GM18499 (cell line): ENCODE measurements at regions not wholly inside any gene's neighbourhood (a gene's known extent, or its start where the extent isn't known, plus 50 kb on each side); places are given as distances from the start of the nearest gene placed in this dataset.
"Not testable (repeated sequence)": the region's sequence is repeated elsewhere in the genome, so short reads cannot be mapped to it uniquely, and the experiment has no call there.

Experiments
- ATAC-seq: cut with Tn5 transposase; IDR thresholded peaks from one replicate; pipeline ENCODE4 v1.9.1; 2021; ENCODE audit warnings: moderate number of reproducible peaks; ENCODE audit not compliant: insufficient read depth, unreplicated experiment

GRCh38 chr21:35818597-35818996 is 241.7 kb downstream of the SETD4 start:
- ATAC-seq = no peak

- no peak for ATAC-seq
Observed at GRCh38 chr21:35814858-35815619, 245.3 kb downstream of the SETD4 start.

- no peak for ATAC-seq
Observed at GRCh38 chr21:35812679-35813078, 247.6 kb downstream of the SETD4 start.

- ATAC-seq = no peak
Observed at GRCh38 chr21:35811191-35811806, 249.0 kb downstream of the SETD4 start.

GRCh38 chr21:35810431-35810970 is 249.8 kb downstream of the SETD4 start:
- ATAC-seq = no peak

GRCh38 chr21:35801391-35801790 is 258.9 kb downstream of the SETD4 start:
- no peak for ATAC-seq

- ATAC-seq = not testable (repeated sequence)
Observed at GRCh38 chr21:35800796-35801385, 259.4 kb downstream of the SETD4 start.

- no peak for ATAC-seq
Observed at GRCh38 chr21:35796844-35797243, 263.5 kb downstream of the SETD4 start.

GRCh38 chr21:35794527-35794926 is 265.8 kb downstream of the SETD4 start:
- ATAC-seq = not testable (repeated sequence)

- ATAC-seq = no peak
Observed at GRCh38 chr21:35792569-35793305, 267.6 kb downstream of the SETD4 start.

- ATAC-seq = no peak
Observed at GRCh38 chr21:35791541-35792325, 268.6 kb downstream of the SETD4 start.

GRCh38 chr21:35783721-35784120 is 276.6 kb downstream of the SETD4 start:
- ATAC-seq = no peak

- no peak for ATAC-seq
Observed at GRCh38 chr21:35782667-35783066, 277.7 kb downstream of the SETD4 start.

- ATAC-seq = no peak
Observed at GRCh38 chr21:35780983-35781382, 279.3 kb downstream of the SETD4 start.

GRCh38 chr21:35779690-35780570 is 280.4 kb downstream of the SETD4 start:
- no peak for ATAC-seq

- no peak for ATAC-seq
Observed at GRCh38 chr21:35779167-35779566, 281.2 kb downstream of the SETD4 start.

- ATAC-seq = no peak
Observed at GRCh38 chr21:35777081-35777480, 283.2 kb downstream of the SETD4 start.

GRCh38 chr21:35775778-35776544 is 284.4 kb downstream of the SETD4 start:
- ATAC-seq = no peak
